Fibroblast of peridontal ligament (primary cell): ENCODE measurements at regions not wholly inside any gene's neighbourhood (a gene's known extent, or its start where the extent isn't known, plus 50 kb on each side); places are given as distances from the start of the nearest gene placed in this dataset.

Experiments used
- DNase-seq: peaks from one replicate; pipeline ENCODE4 v3.0.0-alpha.2; 2010; ENCODE audit errors: extremely low read depth

DNA sequence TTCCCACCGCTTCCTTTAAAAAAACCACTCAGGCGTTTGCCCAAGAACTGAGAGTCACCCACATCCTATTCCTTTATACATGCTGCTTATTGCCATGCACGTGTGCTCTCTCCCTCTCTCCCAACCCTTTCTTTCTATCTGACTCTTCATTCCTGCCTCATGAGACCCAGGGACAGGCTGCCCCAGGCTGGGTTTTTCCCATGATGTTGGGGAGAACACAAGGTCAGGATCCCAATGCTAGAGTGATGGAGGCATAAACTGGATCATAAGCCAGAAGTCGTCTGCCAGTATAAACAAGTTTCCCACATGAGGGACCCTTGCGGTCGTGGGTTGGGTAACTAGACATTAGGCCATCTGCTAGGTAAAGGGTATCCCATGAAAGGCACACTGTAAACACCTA lies 64.9 kb downstream of the CD2 start:
- no peak for DNase-seq

DNA sequence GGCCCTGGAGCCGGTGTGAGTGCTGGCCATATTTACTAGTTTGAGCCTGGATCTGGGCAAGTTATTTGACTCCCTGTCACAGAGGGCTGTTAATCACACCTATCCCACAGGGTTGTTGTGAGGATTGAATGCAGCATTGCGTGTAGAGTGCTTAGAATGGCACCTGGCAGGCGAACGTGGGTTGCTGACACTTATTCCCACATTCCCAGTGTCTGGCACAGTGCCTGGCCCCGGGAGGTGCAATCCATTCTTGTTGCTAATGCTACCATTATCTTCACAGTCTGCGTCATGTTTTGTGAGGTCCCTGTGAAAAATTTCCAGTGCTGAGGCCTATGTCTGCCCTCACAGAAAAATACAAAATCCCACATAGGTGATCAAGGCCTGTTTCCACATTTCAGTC lies 66.1 kb downstream of the CD2 start:
- DNase-seq = no peak

DNA sequence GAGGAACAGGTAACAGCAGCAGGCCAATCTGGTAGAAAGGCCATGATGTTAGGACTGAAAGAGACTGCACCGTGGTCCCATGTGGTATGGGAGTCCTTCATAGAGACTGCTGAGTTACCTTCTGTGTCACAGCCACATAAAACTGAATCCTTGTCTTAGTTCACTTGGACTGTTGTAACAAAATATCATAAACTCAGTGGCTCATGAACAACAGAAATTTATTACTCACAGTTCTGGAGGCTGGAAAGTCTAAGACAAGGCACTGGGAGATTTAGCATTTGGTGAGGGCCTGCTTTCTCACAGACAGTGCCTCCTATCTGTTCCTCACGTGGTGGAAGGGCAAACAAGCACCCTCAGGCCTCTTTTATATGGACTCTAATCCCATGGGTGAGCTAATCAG lies 67.5 kb downstream of the CD2 start:
- no peak for DNase-seq

- DNase-seq = no peak
Measured at GRCh38 chr1:116824631-116825206, 70.5 kb downstream of the CD2 start.

DNA sequence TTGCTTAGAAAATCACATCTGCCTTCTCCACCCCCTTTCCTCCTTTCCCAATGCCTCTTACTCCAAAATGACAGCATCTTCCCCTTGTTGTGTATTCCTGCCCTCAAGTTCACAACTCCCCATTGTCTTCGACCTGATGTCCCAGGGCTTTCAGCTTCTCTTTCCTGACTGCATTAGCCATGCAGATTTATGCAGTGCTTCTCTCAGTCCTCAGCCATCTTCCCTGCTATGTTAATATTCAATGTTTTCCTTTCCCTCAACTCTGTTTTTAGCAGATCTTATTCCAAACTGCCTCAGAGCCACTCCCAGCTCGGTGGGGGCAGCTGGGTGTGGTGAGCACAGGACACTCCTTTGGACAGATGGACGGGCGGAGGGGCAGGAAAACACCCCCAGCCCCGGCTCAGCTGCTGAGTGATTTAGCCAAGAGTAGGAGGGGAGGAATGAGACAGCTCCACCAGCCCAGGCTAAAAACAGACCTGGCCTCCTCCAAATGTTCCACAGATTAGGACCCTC lies 71.0 kb downstream of the CD2 start:
- DNase-seq = no peak

DNA sequence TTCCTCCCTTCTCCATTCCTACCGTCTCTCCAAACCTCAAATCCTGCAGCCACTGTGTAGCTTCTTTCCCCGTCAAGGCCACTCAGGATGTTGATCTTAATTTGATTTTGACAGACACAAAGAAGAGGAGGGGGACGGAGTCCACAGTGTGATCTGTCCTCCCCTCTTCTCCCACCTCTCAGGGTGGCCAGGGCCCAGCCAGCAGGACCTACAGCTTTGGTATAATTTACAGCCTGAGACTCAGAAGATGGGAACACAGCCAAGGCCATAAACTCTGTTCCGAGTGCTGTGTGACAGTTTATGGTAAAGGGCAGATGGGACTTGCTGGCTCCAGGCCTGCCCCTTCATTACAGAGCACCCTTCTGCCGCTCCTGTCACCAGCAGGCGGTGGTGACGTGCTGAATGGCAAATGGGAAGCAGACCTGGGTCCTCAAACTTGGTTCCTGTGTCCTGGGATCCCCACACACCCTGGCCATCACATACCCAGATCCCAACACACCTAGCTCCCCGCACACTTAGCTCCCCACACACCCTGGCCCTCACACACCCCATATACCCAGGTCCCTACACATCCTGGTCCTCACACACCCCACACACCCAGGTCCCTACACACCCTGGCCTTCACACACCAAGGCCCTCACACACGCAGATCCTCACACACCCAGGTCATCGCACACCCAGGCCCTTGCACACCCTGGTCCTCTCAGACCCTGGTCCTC lies 71.6 kb downstream of the CD2 start:
- no peak for DNase-seq

DNA sequence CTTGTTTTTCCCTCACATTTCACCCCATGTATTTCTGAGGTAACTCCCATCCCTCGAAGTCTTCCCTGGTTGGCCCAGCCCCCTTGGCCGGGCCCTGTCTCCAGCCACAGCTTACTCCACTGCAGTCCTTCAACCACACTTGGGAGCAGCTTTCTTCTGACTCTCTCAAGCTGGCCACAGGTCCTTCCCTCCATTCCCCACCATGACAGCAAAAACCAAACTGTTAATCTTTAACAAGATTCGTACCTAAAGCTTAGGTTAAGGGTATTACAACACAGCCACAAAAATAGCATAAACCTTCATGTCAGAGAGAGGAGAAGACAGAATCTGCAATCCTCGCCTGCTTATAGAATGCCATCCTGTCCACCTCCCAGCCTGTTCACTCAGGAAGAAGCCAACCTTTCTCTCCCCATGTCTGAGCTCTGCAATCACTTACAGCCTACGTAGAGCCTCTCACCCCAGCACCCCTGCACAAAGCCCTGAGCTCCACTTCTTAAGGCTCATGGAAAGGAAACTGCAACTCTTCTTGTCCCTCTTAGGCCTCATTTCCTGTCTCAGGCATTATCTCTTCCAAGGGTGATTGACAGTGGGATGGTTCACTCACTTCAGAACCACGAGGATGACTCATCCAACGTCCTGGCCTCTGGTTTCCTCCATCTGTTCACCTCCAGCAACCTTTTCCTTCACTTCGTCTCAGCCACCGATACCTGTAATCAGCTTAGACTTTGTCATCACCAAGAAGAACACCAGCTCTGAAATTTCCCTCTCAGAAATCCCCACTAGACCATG lies 72.8 kb downstream of the CD2 start:
- DNase-seq = no peak

DNA sequence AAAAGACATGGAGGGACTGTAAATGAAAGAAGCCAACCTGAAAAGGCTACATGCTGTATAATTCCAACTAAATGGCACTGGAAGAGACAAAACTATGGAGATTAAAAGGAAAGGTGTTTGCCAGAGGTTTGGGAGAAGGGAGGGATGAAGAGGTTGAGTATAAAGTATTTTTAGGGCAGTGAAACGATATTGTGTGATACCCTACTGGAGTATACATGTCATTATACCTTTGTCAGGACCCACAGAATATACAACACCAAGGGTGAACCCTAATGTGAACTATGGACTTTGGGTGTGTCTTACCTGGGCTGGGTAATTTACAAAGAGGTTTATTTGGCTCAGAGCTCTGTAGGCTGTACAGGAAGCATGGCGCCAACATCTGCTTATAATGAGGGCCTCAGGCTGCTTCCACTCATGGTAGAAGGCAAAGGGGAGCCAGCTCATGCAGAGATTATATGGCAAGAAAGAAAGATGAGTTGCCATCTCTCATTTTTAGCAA lies 73.4 kb downstream of the CD2 start:
- DNase-seq = no peak

GRCh38 chr1:116832308-116832931 lies 77.3 kb upstream of the PTGFRN start:
- no peak for DNase-seq

GRCh38 chr1:116832932-116833578 lies 76.7 kb upstream of the PTGFRN start:
- DNase-seq = no peak

GRCh38 chr1:116833718-116834117 lies 76.0 kb upstream of the PTGFRN start:
- DNase-seq = no peak

DNA sequence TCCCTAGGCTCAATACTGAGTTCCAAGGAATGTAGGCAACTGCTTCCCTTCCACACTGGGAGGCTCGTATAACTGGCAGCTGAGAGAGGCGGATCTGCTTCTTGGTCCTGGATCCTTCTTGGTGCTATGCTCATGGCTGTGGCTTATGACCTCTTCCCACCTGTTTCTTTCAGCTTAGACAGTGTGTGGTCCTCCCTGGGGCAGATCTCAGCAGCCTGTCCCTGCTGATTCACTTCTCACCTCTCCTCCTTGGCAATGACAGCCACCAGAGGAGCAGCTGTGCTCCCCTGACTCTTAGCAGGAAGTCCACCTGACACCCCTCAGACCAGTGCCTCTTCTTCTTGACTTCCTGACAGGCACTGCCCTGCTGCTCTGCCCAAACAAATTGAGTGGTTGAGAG lies 75.1 kb upstream of the PTGFRN start:
- DNase-seq = no peak

DNA sequence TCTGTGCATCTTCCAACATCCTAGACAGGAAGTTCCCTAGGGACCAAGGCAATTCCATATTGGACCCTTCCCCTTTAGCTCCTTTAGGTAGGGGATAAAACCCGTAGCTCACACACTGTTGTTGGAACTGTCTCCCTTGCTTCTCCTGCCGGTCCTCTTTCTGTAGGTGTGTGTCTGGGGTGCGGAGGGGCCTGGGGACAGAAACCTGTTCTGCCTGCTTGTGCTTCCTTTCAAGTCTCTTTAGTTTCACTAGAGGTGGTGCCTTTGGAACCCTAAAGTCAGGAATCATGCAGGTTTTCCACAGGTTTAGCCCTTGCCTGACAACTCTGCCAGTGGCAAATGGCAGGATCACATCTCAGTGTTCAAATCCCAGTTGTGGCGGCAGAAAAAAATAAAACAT lies 74.6 kb upstream of the PTGFRN start:
- DNase-seq = no peak

GRCh38 chr1:116836099-116836498 lies 73.6 kb upstream of the PTGFRN start:
- no peak for DNase-seq

GRCh38 chr1:116841569-116842344 lies 68.0 kb upstream of the PTGFRN start:
- no peak for DNase-seq

- DNase-seq = no peak
Measured at GRCh38 chr1:116842654-116843053, 67.1 kb upstream of the PTGFRN start.

DNA sequence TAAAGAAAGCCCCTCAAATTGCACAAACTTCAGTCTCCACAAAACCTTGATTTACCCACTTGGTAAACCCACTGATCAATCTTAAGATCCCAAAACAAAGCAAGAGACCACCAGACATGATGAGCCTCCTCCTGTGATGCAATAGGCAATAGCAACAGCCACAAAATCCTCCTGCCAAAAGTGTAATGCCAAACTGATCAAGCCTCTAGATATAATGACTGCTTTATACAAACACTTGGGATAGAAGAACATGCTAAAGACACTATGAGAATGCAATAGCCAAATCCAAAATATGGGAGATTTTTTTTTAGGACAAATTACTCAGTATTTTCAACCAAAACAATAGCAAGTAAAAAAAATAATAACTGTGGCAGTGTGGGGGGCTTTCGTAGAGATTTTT lies 64.9 kb upstream of the PTGFRN start:
- DNase-seq = no peak

DNA sequence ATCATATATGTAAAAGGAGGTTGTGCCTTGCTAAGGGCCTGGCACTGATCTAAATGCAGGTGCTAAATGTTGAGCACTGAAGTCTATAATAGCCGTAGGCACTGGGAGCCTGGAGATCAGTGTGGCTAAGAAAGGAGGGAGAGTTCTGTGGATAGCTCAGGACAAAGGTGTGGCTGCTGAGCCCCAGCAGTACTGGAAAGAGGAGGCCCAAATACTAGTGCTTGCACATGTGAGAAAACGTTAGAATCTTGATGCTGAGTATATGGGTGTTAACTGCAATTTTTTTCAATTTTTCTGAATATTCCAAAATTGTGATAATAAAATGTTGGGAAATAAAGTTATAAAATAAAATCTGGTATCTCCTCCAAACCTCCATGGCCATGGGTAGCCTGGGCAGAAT lies 62.5 kb upstream of the PTGFRN start:
- no peak for DNase-seq

DNA sequence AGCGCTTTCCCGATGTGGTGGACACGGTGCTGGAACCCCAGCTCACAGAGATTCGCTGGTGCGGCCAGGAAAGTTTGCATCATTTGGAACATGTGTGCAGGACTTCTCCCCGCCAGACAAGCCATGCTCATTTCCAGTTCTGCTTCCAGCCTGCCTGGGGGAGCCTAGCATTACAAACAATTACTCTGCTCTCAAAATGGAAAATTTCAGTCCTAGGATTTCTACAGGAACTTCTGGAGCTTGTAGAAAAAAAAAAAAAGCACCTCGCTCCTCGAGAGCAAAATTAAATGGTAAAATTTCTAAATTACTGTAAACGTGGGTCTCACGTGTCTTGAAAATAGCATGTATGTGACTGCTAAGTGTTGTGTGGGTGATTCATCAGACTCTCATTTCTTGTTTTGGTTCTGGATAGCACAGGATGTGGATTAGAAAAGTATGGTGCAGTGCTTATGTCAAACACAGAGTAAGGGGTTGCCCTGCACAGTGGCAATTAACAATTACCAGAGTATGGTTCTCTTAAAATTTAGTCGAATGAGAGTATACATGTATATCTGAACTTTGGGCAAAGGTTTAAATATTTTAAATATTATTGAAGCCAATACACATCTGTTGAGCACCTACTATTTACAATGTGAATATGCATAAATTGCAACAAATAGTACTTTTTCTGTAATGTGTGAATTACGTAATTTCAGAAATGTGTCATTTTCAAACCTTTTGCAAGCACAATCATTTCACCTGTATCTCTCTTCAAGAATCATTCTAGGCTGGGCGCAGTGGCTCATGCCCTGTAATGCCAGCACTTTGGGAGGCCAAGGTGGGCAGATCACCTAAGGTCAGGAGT lies 61.8 kb upstream of the PTGFRN start:
- DNase-seq = peak; percentile 42

DNA sequence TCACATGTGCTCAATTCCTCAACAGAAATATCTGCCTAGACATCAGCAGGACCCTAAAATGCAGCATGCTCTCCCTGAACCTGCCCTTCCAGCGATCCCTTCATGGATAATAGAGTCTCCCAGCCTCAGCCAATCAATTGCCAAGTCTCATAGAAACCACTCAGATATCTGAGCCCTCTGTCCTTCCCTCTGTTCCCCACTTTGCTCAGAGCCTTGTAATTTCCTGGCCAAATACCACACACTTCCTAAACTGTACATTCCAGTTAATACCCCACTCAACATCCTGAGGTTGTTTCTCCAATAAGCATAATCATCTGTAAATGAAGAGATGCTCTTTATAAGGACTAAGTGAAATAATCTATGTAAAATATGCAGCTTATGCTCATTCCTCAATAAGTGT lies 59.3 kb upstream of the PTGFRN start:
- no peak for DNase-seq
